ENCODE measurements at regions not wholly inside any gene's neighbourhood (a gene's known extent, or its start where the extent isn't known, plus 50 kb on each side); places are given as distances from the start of the nearest gene placed in this dataset.

GRCh38 chr7:109256762-109257560 is 687.3 kb downstream of the DNAJB9 start:
- TF ChIP-seq CTCF (IDR thresholded peaks at IDR 0.05), result no peak
- no peak for TF ChIP-seq POLR2AphosphoS5 (IDR thresholded peaks at IDR 0.05; ENCODE audit: insufficient read depth in 1 of 2, low read depth in 1 of 2)
- no peak for TF ChIP-seq POLR2A (IDR thresholded peaks at IDR 0.05)
